Suprapubic skin (tissue), 4 donors: ENCODE measurements at regions not wholly inside any gene's neighbourhood (a gene's known extent, or its start where the extent isn't known, plus 50 kb on each side); places are given as distances from the start of the nearest gene placed in this dataset.

ENCODE experiments used
- DNase-seq, 2 donors: peaks; one replicate each; pipeline ENCODE4 v3.0.0-alpha.2; 2019; ENCODE audit warnings: low spot score in 2 of 2
- H3K27ac ChIP-seq: fragments of 200-600 bp; sonication (generic); one replicate; pipeline ENCODE4 v1.5.1; 2019
- H3K27me3 ChIP-seq: fragments of 200-600 bp; sonication (generic); one replicate; pipeline ENCODE4 v1.5.1; 2019
- H3K36me3 ChIP-seq: fragments of 200-600 bp; sonication (generic); one replicate; pipeline ENCODE4 v1.5.1; 2019
- H3K4me1 ChIP-seq: fragments of 200-600 bp; sonication (generic); one replicate; pipeline ENCODE4 v1.5.1; 2019
- H3K4me3 ChIP-seq: fragments of 200-600 bp; sonication (generic); one replicate; pipeline ENCODE4 v1.5.1; 2019; ENCODE audit warnings: mild to moderate bottlenecking
- H3K9me3 ChIP-seq: fragments of 200-600 bp; sonication (generic); one replicate; pipeline ENCODE4 v1.5.1; 2019
- CTCF ChIP-seq, 2 donors: fragments of 200-600 bp in 1 of 2; fragments of 450-650 bp in 1 of 2; sonication (generic) in 1 of 2; IDR thresholded peaks; one replicate each; pipeline ENCODE4 v1.5.1; 2016 to 2019; ENCODE audit warnings: antibody characterized with exemption in 2 of 2, mild to moderate bottlenecking in 1 of 2, moderate library complexity in 1 of 2
- EP300 ChIP-seq: sonication (generic); formaldehyde crosslinking; IDR thresholded peaks from one replicate; pipeline ENCODE4 v1.6.1; 2017; ENCODE audit warnings: antibody characterized with exemption
- POLR2A ChIP-seq, 2 donors: fragments of 450-650 bp; IDR thresholded peaks; one replicate each; pipeline ENCODE4 v1.6.1; 2017; ENCODE audit warnings: antibody characterized with exemption in 2 of 2, mild to moderate bottlenecking in 2 of 2, moderate library complexity in 2 of 2
- POLR2AphosphoS5 ChIP-seq, 3 donors: sonication (generic); formaldehyde crosslinking; IDR thresholded peaks; one replicate each; pipeline ENCODE4 v1.6.1; 2017; ENCODE audit warnings: antibody characterized with exemption in 3 of 3
- WGBS: methylation state at CpG from one replicate; pipeline ENCODE4 v1.1.5; 2018; 5-methylcytosine and 5-hydroxymethylcytosine counted together

DNA sequence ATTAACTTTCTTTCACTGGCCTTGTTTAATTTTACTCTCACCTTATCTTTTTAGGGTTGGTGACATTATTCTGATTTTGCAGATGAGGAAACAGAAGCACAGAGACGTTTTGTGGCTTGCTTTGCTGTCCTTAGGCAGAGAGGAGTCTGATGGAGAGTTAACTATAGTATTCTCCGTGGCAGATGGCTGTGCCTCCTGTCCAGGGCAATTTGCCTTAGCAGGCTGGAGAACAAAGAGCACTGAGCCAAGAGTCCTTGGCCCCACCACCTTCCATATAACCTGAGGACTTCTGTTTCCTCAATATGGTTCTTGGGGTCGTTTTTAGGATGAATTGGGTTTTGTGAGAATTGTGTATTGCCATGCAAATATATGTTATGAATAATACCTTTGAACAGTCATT lies 71.4 kb upstream of the BACH2 start:
- DNase-seq, result no peak
- peaks cover 16% of the 10 kb centered on the region for H3K4me1 ChIP-seq
- H3K27ac ChIP-seq, result no peak overlapping the region
- no peak for TF ChIP-seq CTCF (IDR thresholded peaks at IDR 0.05)
- no peak for TF ChIP-seq EP300
- TF ChIP-seq POLR2AphosphoS5 (IDR thresholded peaks at IDR 0.05), result no peak
- TF ChIP-seq POLR2A (IDR thresholded peaks at IDR 0.05), result no peak
- no peaks in the 10 kb centered on the region for H3K36me3 ChIP-seq
- no peaks in the 10 kb centered on the region for H3K27me3 ChIP-seq
- no peak overlapping the region for H3K4me3 ChIP-seq
- 74% methylated on average over 3 of the region's 3 CpGs for WGBS
- H3K9me3 ChIP-seq, result no peaks in the 10 kb centered on the region

DNA sequence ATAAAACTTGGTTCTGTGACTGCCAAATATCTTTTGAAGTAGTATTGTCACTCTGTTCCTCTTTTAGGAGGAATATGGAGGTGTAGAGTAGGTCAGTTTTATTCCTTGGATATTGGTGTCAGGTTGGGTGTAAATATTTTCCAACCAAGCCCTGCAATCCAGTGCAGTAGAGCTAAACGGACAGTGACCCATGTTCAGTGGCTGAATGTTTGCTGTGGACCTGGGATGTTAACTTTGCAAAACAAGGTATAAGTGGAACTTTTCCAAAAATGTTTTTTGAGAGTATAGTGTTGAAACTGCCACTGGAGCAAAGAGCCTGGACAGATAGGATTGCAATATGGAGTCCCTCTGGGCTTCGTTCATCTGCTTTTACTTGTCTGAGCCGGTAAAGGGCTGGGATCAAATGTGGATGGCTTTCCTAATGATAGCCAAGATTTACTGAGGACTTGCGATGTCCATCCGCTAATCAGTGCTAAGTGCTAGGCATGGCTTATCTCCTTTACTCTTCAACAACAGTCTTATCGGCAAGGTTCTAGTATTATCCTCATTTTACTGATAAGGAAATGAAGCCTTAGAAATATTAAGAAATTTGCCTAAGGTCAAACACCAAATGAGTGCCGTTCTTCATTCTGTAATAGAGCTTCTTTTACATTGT lies 69.0 kb upstream of the BACH2 start:
- no peak for TF ChIP-seq CTCF (IDR thresholded peaks at IDR 0.05)
- no peak for TF ChIP-seq POLR2AphosphoS5 (IDR thresholded peaks at IDR 0.05)
- no peak for TF ChIP-seq EP300
- no peak for TF ChIP-seq POLR2A (IDR thresholded peaks at IDR 0.05)
- Histone ChIP-seq H3K4me1 (peaks cover 16% of the 10 kb centered on the region), H3K4me3 (no peak overlapping the region), H3K27me3 (no peaks in the 10 kb centered on the region), H3K36me3 (no peaks in the 10 kb centered on the region), H3K9me3 (no peaks in the 10 kb centered on the region), H3K27ac (no peak overlapping the region)
- no peak for DNase-seq
- 86% methylated on average over 7 of the region's 7 CpGs for WGBS

DNA sequence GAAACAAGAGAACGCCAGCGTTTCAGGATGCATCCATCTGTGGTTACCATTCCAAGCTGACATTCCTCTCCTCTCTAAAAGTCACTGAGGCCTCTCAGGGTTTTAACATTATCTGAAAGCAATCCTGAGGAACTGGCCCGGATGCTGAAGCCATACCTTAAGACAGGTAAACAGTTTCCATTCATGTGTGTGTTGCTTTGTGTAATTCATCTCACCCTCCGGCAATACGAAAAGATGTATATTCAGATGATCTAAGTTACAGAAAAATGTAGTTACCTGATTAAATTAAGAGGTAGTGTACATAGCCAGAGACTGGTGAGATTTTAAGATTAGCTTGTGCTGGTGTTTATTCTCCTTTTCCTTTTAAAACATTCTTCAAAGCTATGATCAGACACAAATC lies 68.4 kb upstream of the BACH2 start:
- Histone ChIP-seq H3K27ac (no peak overlapping the region), H3K4me1 (peaks cover 16% of the 10 kb centered on the region), H3K27me3 (no peaks in the 10 kb centered on the region), H3K4me3 (no peak overlapping the region), H3K36me3 (no peaks in the 10 kb centered on the region), H3K9me3 (no peaks in the 10 kb centered on the region)
- TF ChIP-seq EP300, result no peak
- no peak for TF ChIP-seq CTCF (IDR thresholded peaks at IDR 0.05)
- no peak for TF ChIP-seq POLR2AphosphoS5 (IDR thresholded peaks at IDR 0.05)
- no peak for TF ChIP-seq POLR2A (IDR thresholded peaks at IDR 0.05)
- 73% methylated on average over 5 of the region's 5 CpGs for WGBS
- DNase-seq, result no peak

- Histone ChIP-seq H3K27ac (no peak overlapping the region), H3K4me1 (peaks cover 14% of the 10 kb centered on the region), H3K4me3 (no peak overlapping the region), H3K9me3 (no peaks in the 10 kb centered on the region), H3K36me3 (no peaks in the 10 kb centered on the region), H3K27me3 (no peaks in the 10 kb centered on the region)
- TF ChIP-seq CTCF (IDR thresholded peaks at IDR 0.05) (no peak), POLR2A (IDR thresholded peaks at IDR 0.05) (no peak), EP300 (no peak), POLR2AphosphoS5 (IDR thresholded peaks at IDR 0.05) (no peak)
- 81% methylated on average over 5 of the region's 5 CpGs for WGBS
- no peak for DNase-seq
These were observed 67.6 kb upstream of the BACH2 start for GRCh38 chr6:90364286-90364685.

DNA sequence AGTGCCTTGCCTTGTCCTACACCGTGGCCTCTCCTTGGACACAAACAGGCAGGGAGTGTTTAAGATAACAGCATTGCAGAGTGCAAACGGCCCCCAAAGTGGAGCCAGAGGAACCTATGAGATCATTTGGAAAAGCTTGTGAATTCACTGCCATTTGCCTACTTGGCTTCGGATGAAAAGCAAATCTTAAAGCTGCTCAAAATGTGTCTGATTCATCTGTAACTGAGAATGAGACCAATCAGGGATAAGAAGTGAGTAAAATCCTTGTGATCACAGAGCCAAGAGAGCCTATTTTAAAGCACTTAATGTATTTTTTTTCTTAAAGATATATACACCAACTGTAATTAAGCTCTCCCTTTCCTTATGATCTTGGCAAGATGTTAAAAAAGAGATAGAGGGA lies 65.7 kb upstream of the BACH2 start:
- no peak for DNase-seq
- no peaks in the 10 kb centered on the region for H3K36me3 ChIP-seq

More for the DNA sequence above, 65.7 kb upstream of the BACH2 start:
- Histone ChIP-seq H3K4me3 (no peak overlapping the region), H3K4me1 (no peaks in the 10 kb centered on the region), H3K27ac (no peak overlapping the region), H3K27me3 (no peaks in the 10 kb centered on the region), H3K9me3 (no peaks in the 10 kb centered on the region)
- TF ChIP-seq EP300, result no peak
- TF ChIP-seq POLR2AphosphoS5 (IDR thresholded peaks at IDR 0.05), result no peak
- TF ChIP-seq POLR2A (IDR thresholded peaks at IDR 0.05), result no peak
- no peak for TF ChIP-seq CTCF (IDR thresholded peaks at IDR 0.05)
- 17% methylated on average over 3 of the region's 3 CpGs for WGBS
